Colonic mucosa (tissue), 4 donors: ENCODE measurements at regions not wholly inside any gene's neighbourhood (a gene's known extent, or its start where the extent isn't known, plus 50 kb on each side); places are given as distances from the start of the nearest gene placed in this dataset.

Source experiments
- DNase-seq: peaks from one replicate; pipeline ENCODE4 v3.0.0-alpha.2; 2020
- H3K27ac ChIP-seq: fragments of 200-600 bp; one replicate; pipeline ENCODE4 v1.8.0; 2021
- H3K27me3 ChIP-seq: fragments of 200-600 bp; one replicate; pipeline ENCODE4 v1.8.0; 2021
- H3K36me3 ChIP-seq: fragments of 200-600 bp; one replicate; pipeline ENCODE4 v1.8.0; 2021
- H3K4me1 ChIP-seq: fragments of 200-600 bp; one replicate; pipeline ENCODE4 v1.8.0; 2021; ENCODE audit warnings: mild to moderate bottlenecking
- H3K4me3 ChIP-seq: fragments of 200-600 bp; one replicate; pipeline ENCODE4 v1.8.0; 2021
- H3K9ac ChIP-seq, 2 donors: one replicate each; pipeline ENCODE4 v1.7.0; 2013; ENCODE audit warnings: control low read depth in 2 of 2, low read depth in 2 of 2, low read length in 2 of 2
- H3K9me3 ChIP-seq: fragments of 200-600 bp; one replicate; pipeline ENCODE4 v1.8.0; 2021
- intact Hi-C: fragments of 100-400 bp; cut with DNase I; formaldehyde crosslinking; loops from one replicate; pipeline ENCODE4 v1.14.1; 2022
- TF ChIP-seq, protein P1 (sequence below): fragments of 200-600 bp; IDR thresholded peaks from one replicate; pipeline ENCODE4 v1.8.0; 2022; ENCODE audit warnings: antibody characterized with exemption, mild to moderate bottlenecking
- donor health status: healthy.
- donor health status: DM: no; HTN: no; CAD: no.
- donor health status: DM: no; HTN: no; CAD: no.

- TF ChIP-seq, protein P1, sequence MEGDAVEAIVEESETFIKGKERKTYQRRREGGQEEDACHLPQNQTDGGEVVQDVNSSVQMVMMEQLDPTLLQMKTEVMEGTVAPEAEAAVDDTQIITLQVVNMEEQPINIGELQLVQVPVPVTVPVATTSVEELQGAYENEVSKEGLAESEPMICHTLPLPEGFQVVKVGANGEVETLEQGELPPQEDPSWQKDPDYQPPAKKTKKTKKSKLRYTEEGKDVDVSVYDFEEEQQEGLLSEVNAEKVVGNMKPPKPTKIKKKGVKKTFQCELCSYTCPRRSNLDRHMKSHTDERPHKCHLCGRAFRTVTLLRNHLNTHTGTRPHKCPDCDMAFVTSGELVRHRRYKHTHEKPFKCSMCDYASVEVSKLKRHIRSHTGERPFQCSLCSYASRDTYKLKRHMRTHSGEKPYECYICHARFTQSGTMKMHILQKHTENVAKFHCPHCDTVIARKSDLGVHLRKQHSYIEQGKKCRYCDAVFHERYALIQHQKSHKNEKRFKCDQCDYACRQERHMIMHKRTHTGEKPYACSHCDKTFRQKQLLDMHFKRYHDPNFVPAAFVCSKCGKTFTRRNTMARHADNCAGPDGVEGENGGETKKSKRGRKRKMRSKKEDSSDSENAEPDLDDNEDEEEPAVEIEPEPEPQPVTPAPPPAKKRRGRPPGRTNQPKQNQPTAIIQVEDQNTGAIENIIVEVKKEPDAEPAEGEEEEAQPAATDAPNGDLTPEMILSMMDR: no peak
Observed at GRCh38 chr2:122480501-122481243, 725.2 kb downstream of the TSN start.

GRCh38 chr2:122481244-122481622 is 725.8 kb downstream of the TSN start:
- Histone ChIP-seq H3K9ac (no peak overlapping the region), H3K9me3 (no peaks in the 10 kb centered on the region), H3K27ac (no peak overlapping the region), H3K4me1 (no peaks in the 10 kb centered on the region), H3K27me3 (no peaks in the 10 kb centered on the region), H3K36me3 (no peaks in the 10 kb centered on the region), H3K4me3 (no peak overlapping the region)
- intact Hi-C loops: no loop called here
- no peak for DNase-seq
- TF ChIP-seq, protein P1: no peak

More at GRCh38 chr2:122480501-122481243, 725.2 kb downstream of the TSN start:
- Histone ChIP-seq H3K4me1 (no peaks in the 10 kb centered on the region), H3K27ac (no peak overlapping the region), H3K9ac (no peak overlapping the region), H3K36me3 (no peaks in the 10 kb centered on the region), H3K4me3 (no peak overlapping the region), H3K27me3 (no peaks in the 10 kb centered on the region), H3K9me3 (no peaks in the 10 kb centered on the region)
- intact Hi-C loops: no loop called here
- DNase-seq: no peak

DNA sequence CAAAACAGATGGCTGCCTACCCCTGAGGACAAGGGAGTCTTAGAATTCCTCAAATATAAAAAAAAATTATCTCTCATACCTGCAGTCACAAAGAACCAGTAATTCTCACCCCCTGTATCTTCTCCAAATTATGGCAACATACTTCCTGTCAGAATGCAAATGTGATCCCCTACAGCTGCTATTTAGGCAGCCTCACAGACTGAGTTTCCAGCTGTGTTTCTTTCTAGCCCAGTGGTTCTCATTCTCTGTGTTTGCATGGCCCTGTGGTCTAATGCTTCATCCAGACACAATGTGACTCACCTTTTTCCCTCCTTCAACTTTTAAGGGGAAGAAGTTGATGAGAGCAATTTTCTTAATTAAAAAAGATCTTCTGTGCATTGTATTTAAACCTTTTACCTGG is 726.3 kb downstream of the TSN start:
- no peaks in the 10 kb centered on the region for H3K9me3 ChIP-seq
- H3K4me1 ChIP-seq: no peaks in the 10 kb centered on the region
- H3K36me3 ChIP-seq: no peaks in the 10 kb centered on the region
- H3K27me3 ChIP-seq: no peaks in the 10 kb centered on the region
- H3K27ac ChIP-seq: no peak overlapping the region
- H3K4me3 ChIP-seq: no peak overlapping the region
- TF ChIP-seq, protein P1: no peak
- H3K9ac ChIP-seq: no peak overlapping the region
- intact Hi-C loops: no loop called here
- DNase-seq: no peak

DNA sequence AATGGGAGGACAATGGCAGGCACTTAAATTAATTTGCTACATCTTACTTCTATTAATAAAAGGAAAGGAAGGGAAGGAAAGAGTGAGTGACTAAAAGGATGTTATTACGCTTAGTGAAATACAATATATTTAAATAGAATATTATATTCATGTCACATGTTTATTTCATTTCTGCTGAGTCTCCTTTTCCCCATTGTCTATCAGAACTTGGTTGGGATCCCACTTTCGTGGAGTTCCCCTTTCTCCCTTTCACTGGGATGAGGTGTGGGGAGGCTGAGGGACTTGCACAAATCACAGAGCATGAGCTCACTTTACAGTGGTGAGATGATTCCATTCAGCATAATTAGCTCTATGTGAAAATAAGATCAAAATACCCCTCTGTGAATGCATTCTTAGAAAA is 730.6 kb downstream of the TSN start:
- no peak overlapping the region for H3K27ac ChIP-seq
- no peak for DNase-seq
- no peaks in the 10 kb centered on the region for H3K27me3 ChIP-seq
- no peak overlapping the region for H3K4me3 ChIP-seq
- intact Hi-C loops: no loop called here
- no peaks in the 10 kb centered on the region for H3K9me3 ChIP-seq
- TF ChIP-seq, protein P1: no peak
- H3K9ac ChIP-seq: no peak overlapping the region
- H3K36me3 ChIP-seq: no peaks in the 10 kb centered on the region
- H3K4me1 ChIP-seq: no peaks in the 10 kb centered on the region

DNA sequence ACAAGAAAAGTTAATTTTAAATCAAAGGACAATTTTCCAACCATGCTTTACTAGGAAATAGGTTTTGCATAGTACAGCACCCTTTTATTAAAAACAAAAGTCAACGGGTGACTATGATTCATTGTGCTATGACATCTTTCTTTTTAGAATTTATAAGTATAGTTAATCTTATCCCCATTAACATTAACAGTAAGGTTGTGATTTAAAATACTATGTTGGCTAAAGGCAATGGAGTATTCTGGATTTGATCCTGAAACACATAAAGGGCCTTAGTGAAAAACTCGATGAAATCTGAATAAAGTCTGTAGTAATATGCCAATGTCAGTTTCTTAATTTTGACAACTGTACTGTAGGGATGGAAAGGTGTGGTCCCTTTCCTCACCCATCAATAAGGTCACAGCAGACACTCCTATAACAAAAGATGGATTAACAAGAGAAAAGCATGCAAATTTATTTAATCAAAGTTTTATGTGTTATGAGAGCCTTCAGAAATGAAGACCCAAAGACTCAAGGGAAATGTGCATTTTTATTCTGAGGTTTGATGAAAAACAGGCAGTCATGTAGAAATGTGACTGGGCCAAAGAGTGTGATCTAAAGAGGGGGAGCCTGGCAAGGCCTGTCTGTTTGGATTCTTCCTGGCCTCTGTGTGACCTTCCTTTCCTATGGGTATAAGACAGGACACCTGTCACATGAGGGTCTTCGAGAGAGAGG is 731.4 kb downstream of the TSN start:
- no peaks in the 10 kb centered on the region for H3K27me3 ChIP-seq
- TF ChIP-seq, protein P1: no peak
- no peak overlapping the region for H3K27ac ChIP-seq
- H3K9ac ChIP-seq: no peak overlapping the region
- H3K9me3 ChIP-seq: no peaks in the 10 kb centered on the region
- no peak for DNase-seq
- intact Hi-C loops: no loop called here
- no peaks in the 10 kb centered on the region for H3K4me1 ChIP-seq
- no peak overlapping the region for H3K4me3 ChIP-seq
- no peaks in the 10 kb centered on the region for H3K36me3 ChIP-seq
